Activated naive CD8-positive, alpha-beta T cell treated with anti-CD3 and anti-CD28 coated beads for 36 hours (primary cell): ENCODE measurements at regions not wholly inside any gene's neighbourhood (a gene's known extent, or its start where the extent isn't known, plus 50 kb on each side); places are given as distances from the start of the nearest gene placed in this dataset.
"Not testable (repeated sequence)": the region's sequence is repeated elsewhere in the genome, so short reads cannot be mapped to it uniquely, and the experiment has no call there.

ENCODE experiments used
- DNase-seq: peaks from one replicate; pipeline ENCODE4 v3.0.0; 2021
- H3K27ac Mint-ChIP-seq: one replicate; pipeline ENCODE4 v1.8.0; 2022; ENCODE audit warnings: mild to moderate bottlenecking, moderate library complexity, mixed read lengths
- H3K27me3 Mint-ChIP-seq: one replicate; pipeline ENCODE4 v1.8.0; 2022; ENCODE audit warnings: mild to moderate bottlenecking, mixed read lengths
- H3K36me3 Mint-ChIP-seq: one replicate; pipeline ENCODE4 v1.8.0; 2021; ENCODE audit warnings: mild to moderate bottlenecking, mixed read lengths
- H3K4me1 Mint-ChIP-seq: one replicate; pipeline ENCODE4 v1.8.0; 2021; ENCODE audit warnings: mixed read lengths
- H3K4me3 Mint-ChIP-seq: one replicate; pipeline ENCODE4 v1.8.0; 2022; ENCODE audit warnings: mild to moderate bottlenecking, moderate library complexity, mixed read lengths
- H3K9me3 Mint-ChIP-seq: one replicate; pipeline ENCODE4 v1.8.0; 2022; ENCODE audit warnings: mixed read lengths

DNA sequence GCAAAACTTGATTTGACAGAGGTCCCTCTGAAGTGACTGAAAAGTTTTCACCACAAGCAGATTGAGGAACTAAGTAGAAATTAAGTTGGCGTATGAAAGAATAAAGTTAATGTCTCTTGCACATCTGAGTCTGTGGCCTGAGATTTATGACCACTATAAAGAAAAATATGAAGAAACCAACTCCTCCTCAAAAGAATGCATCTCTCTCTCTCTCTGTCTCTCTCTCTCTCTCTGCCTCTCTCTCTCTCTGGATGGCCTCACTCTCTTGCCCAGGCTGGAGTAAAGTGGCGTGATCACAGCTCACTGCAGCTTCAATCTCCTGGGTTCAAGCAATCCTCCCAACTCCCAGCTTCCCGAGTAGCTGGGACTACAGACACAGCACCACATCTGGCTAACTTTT, 55.2 kb downstream of the RPL22L1 start:
- H3K4me3 Mint-ChIP-seq: no peak overlapping the region
- no peaks in the 10 kb centered on the region for H3K9me3 Mint-ChIP-seq
- H3K27ac Mint-ChIP-seq: peak overlapping the region; percentile 61
- no peak for DNase-seq
- H3K4me1 Mint-ChIP-seq: no peaks in the 10 kb centered on the region
- H3K27me3 Mint-ChIP-seq: no peaks in the 10 kb centered on the region
- no peaks in the 10 kb centered on the region for H3K36me3 Mint-ChIP-seq

DNA sequence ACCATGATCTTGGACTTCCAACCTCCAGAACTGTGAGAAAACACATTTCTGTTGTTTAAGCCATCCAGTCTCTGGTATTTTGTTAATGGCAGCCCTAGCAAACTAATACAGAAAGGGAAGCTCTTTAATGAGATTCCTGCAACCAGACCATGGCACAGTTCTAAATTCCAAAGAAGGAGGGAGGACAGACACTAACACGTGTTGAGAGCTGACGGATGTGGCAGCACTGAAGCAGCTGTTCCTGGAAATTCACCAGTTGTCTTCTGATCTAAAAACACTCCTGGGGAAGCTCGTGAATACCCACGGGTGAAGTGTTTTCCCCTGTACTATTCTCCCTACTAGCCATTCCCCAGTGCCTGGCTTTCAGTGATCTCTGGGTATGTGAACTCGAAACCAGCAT, 56.7 kb downstream of the RPL22L1 start:
- no peak for DNase-seq
- no peak overlapping the region for H3K4me3 Mint-ChIP-seq
- no peaks in the 10 kb centered on the region for H3K9me3 Mint-ChIP-seq
- H3K4me1 Mint-ChIP-seq: no peaks in the 10 kb centered on the region
- H3K27me3 Mint-ChIP-seq: no peaks in the 10 kb centered on the region
- H3K36me3 Mint-ChIP-seq: no peaks in the 10 kb centered on the region
- H3K27ac Mint-ChIP-seq: no peak overlapping the region

DNA sequence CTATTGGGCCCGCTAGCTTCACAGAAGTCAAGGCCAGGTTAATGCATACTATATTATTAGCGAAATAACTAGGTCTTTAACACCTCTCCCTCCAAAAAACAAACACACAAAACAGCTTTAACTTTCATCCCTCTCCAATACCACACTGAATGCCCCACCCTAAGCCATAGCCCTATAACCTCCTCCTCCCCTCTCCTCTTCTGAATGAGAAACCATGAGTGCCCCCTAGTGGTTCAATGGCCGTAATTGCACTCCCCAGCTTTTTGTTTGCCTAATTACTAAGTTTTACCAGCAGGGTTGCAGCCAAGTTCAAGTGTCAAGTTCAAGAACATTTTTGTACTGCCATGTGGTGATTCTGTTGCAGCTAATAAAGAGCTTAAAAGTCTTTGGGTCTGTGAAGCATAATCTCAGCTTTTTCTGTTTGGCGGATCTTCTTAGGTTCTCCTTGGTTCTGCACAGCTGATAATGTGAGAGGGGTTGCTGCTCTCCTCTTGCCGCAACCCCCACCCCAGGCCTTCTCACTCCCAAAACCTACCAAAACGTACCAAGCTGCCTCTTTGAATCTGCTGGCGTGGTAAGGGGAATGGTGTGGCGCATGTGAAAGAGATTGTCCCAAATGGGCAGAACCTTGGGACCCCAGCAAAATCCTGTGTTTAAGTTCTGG, 57.9 kb downstream of the RPL22L1 start:
- peak; percentile 46 for DNase-seq
- Mint-ChIP-seq H3K27me3 (no peaks in the 10 kb centered on the region), H3K4me1 (no peaks in the 10 kb centered on the region), H3K4me3 (no peak overlapping the region), H3K36me3 (no peaks in the 10 kb centered on the region), H3K9me3 (no peaks in the 10 kb centered on the region), H3K27ac (no peak overlapping the region)

DNA sequence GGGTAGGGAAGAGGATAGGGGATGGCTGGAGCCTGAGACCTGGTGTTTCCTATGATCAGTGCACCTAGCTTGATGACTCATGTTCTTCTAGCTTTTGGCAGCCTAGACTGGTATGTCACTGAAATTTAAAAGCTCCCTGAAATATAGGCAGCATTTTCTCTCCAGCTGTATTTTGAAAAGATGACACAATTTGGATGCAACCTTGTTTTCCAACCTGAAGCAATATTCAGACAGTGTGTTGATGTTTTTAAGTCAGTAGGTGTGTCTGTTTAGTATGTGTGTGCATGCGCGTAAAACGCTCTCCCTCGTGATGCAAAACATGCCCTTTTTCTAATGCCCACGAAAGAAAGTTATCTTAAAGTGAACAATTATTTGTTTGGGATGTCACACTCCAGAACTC, 58.5 kb downstream of the RPL22L1 start:
- no peaks in the 10 kb centered on the region for H3K36me3 Mint-ChIP-seq
- H3K9me3 Mint-ChIP-seq: no peaks in the 10 kb centered on the region
- H3K4me3 Mint-ChIP-seq: no peak overlapping the region
- DNase-seq: no peak
- H3K4me1 Mint-ChIP-seq: no peaks in the 10 kb centered on the region
- no peak overlapping the region for H3K27ac Mint-ChIP-seq
- H3K27me3 Mint-ChIP-seq: no peaks in the 10 kb centered on the region

DNA sequence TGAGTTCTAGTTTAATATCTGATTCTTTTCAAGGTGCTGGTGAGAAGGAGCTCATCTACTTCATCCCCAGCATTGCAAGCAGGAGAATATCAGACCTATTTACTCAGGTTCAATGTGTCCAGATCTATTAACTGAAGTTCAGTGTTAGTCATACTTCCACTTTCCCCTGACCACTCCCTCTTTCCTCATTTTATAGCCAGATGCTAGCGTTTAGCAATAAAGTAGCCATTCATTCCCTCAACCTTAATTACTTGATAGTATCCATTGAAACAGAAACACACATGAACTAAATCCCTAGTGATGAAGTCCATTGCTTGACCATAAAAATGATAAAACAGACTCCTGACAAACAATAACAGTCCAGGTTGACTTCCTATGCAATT, 60.0 kb downstream of the RPL22L1 start:
- no peak overlapping the region for H3K4me3 Mint-ChIP-seq
- H3K27me3 Mint-ChIP-seq: peaks cover 5% of the 10 kb centered on the region
- no peaks in the 10 kb centered on the region for H3K4me1 Mint-ChIP-seq
- H3K27ac Mint-ChIP-seq: no peak overlapping the region
- H3K9me3 Mint-ChIP-seq: no peaks in the 10 kb centered on the region
- DNase-seq: no peak
- H3K36me3 Mint-ChIP-seq: no peaks in the 10 kb centered on the region

DNA sequence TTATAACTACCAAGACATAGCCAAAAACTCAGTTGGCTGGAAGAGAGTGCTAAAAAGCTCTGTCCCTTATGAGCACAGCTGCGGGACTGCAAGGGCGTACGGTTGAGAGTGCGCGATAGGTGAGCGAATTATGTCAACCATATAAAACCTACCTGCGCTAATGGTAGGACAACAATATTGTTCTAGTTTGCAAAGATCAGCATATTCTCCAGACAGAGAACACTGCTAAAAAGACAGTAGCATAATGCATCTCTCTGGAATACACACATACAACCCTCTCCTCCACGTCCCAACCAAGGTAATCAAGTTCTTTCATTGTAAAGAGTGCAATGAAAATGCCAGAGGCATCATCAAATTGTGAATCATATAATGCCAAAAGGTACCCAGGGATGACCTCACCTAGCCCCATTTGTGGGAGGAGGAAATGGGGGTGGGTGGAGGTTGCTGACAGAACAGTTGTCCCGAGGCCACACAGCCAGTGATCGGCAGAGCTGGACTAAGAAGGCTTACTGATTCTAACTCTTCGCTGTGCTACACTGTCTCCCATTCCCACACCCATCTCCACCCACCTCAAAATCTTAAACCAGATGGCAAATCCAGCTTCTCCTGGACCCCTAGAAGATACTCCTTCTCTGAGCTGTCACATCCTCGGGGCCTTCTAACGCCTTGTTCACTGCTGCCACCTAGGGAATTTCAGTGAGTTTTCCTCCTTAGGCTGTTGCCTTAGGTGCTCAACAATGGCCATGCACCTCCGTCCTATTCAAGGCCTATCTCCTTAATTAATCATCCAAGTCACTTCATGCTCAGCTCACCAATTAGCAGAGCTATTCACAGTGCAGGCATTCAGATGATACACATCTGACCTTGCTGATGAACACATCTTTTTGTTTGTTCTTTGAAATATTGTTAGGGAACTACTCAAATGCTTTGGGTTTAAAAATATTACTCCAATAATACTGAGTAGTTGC, 60.7 kb downstream of the RPL22L1 start:
- no peaks in the 10 kb centered on the region for H3K36me3 Mint-ChIP-seq
- H3K27me3 Mint-ChIP-seq: peaks cover 12% of the 10 kb centered on the region

DNA sequence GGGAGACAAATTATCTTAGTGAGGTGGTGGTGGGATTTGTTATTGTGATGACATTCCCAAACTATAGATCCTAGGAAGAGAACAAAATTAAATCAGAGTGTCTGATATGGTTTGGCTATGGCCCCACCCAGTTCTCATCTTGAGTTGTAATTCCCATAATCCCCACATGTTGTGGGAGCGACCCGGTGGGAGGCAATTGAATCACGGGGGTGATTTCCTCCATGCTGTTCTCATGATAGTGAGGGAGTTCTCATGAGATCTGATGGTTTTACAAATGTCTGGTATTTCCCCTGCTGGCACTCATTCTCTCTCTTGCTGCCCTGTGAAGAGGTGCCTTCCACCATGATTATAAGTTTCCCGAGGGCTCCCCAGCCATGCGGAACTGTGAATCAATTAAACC, 62.0 kb downstream of the RPL22L1 start:
- Mint-ChIP-seq H3K27me3 (peaks cover 16% of the 10 kb centered on the region), H3K4me3 (no peak overlapping the region), H3K27ac (no peak overlapping the region), H3K36me3 (no peaks in the 10 kb centered on the region), H3K4me1 (no peaks in the 10 kb centered on the region), H3K9me3 (no peaks in the 10 kb centered on the region)
- DNase-seq: no peak

More for the DNA sequence above, 60.7 kb downstream of the RPL22L1 start:
- no peak for DNase-seq
- H3K4me3 Mint-ChIP-seq: no peak overlapping the region
- H3K27ac Mint-ChIP-seq: no peak overlapping the region
- no peaks in the 10 kb centered on the region for H3K4me1 Mint-ChIP-seq
- H3K9me3 Mint-ChIP-seq: no peaks in the 10 kb centered on the region

DNA sequence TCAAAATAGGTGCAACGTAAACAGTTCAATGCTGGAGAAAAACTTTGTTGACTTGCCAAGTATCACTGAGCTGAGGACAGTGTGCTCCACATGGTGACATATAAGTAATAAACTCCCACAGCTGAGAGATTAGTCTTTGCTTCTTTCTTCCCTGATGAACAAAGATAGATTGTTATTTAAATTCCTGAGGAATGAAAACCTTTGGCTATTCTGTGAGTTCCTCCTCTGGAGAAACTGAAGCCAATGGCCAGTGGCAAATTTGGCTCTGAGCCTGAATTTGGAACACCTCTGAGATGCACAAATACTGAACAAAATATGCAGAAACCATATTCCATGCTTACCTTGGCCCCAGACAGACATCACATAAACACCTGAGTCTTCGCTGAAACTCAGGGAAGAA, 63.3 kb downstream of the RPL22L1 start:
- Mint-ChIP-seq H3K27ac (no peak overlapping the region), H3K4me3 (no peak overlapping the region), H3K36me3 (no peaks in the 10 kb centered on the region), H3K9me3 (no peaks in the 10 kb centered on the region), H3K4me1 (no peaks in the 10 kb centered on the region), H3K27me3 (peaks cover 25% of the 10 kb centered on the region)
- no peak for DNase-seq

DNA sequence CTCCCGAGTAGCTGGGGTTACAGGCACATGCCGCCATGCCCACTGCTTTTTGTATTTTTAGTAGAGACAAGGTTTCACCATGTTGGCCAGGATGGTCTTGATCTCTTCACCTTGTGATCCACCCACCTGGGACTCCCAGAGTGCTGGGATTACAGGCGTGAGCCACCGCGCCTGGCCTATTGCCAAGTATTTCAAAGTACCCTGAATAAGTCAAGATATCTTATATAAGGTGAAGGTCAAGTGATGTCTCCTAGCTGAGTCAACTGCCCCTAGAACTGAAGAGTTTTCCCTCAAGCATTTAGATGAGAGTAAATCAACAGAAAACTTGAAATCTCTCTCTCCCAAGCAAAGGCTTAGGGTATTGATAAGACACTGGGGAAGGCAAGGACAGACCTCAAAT, 63.9 kb downstream of the RPL22L1 start:
- H3K27me3 Mint-ChIP-seq: peaks cover 29% of the 10 kb centered on the region
- H3K4me1 Mint-ChIP-seq: no peaks in the 10 kb centered on the region
- H3K36me3 Mint-ChIP-seq: no peaks in the 10 kb centered on the region
- H3K9me3 Mint-ChIP-seq: no peaks in the 10 kb centered on the region
- no peak overlapping the region for H3K4me3 Mint-ChIP-seq
- DNase-seq: no peak
- H3K27ac Mint-ChIP-seq: no peak overlapping the region

DNA sequence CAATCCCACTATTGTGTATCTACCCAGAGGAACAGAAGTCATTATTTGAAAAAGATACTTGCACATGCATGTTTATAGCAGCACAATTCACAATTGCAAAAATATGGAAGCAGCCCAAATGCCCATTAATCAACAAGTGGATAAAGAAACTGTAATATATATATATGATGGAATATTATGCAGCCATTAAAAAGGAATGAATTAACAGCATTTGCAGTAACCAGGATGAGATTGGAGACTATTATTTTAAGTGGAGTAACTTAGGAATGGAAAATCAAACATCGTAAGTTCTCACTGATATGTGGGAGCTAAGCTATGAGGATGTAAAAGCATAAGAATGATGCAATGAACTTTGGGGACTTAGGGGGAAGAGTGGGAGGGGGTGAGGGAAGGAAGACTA, 64.7 kb downstream of the RPL22L1 start:
- peaks cover 29% of the 10 kb centered on the region for H3K27me3 Mint-ChIP-seq
- not testable (repeated sequence) for DNase-seq, H3K27ac Mint-ChIP-seq, H3K36me3 Mint-ChIP-seq, H3K9me3 Mint-ChIP-seq, H3K4me1 Mint-ChIP-seq, H3K4me3 Mint-ChIP-seq

DNA sequence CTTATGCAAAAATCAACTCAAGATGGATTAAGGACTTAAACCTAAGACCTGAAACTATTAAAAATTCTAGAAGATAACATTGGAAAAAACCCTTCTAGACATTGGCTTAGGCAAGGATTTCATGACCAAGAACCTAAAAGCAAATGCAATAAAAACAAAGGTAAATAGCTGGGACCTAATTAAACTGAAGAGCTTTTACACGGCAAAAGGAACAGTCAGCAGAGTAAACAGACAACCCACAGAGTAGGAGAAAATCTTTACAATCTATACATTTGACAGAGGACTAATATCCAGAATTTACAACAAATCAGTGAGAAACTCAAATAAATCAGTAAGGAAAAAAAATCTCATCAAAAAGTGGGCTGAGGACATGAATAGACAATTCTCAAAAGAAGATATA, 65.4 kb downstream of the RPL22L1 start:
- peaks cover 29% of the 10 kb centered on the region for H3K27me3 Mint-ChIP-seq
- not testable (repeated sequence) for DNase-seq, H3K4me3 Mint-ChIP-seq, H3K27ac Mint-ChIP-seq, H3K9me3 Mint-ChIP-seq, H3K36me3 Mint-ChIP-seq, H3K4me1 Mint-ChIP-seq

DNA sequence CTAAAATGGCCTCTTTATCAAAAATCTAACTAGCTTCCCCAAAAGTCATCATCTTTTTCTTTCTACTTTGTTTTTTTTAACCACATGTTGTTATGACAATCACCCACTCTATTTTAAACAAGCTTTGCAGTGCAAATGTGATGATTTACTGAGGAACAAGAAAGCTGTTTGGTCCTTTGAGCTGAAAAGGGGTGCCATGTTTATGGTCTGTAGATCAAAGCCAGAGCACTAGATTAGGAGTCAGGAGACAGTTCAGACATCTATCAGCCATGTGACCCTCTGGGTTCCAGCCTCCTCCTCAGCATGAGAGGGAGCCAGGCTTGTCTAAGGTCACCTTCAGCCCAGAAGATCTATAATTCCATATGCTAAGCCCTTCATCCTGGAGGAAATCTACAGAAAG, 65.9 kb downstream of the RPL22L1 start:
- Mint-ChIP-seq H3K27me3 (peaks cover 33% of the 10 kb centered on the region), H3K36me3 (no peaks in the 10 kb centered on the region), H3K27ac (no peak overlapping the region), H3K4me3 (no peak overlapping the region), H3K4me1 (no peaks in the 10 kb centered on the region), H3K9me3 (no peaks in the 10 kb centered on the region)
- DNase-seq: no peak

DNA sequence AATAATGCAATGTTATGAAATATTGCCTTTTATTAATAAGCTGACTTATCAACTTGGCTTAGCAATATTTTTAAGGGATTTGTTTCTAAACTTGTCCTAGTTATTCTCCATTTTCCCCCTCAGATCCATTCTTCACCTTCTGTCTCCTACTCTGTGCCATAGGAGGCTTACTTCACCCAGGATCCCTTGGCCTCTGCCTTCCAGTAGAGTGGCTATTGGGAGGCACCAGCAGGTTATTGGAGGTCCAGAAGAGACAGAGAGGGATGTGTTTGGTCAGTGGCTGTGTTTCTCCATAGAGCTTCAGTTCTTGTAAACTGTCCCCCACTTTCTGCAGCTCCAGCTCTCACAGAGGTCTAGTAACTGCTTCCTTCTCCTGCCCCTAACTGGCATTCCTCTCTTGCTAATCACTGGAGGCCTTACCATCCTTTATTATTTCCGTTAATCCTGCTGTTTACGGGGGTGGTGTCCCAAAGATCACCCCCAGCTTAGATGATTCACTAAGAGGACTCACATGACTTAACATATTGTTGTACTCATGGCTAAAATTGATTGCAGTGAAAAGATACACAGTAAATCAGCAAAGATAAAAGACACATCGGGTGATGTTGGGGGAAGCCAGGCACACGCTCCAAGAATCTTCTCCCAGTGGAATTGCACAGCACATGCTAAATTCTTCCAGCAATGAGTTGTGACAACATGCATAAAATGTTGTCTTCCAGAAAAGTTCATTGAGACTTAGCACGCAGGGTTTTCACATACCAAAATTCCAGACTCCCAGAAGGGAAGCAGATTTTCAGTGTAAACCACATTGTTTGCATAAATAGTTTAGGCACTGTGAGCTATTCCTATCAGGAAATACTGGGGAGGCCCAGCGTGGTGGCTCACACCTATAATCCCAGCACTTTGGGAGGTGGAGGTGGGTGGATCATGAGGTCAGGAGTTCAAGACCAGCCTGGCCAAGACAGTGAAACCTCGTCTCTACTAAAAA, 67.5 kb downstream of the RPL22L1 start:
- DNase-seq: no peak
- Mint-ChIP-seq H3K36me3 (no peaks in the 10 kb centered on the region), H3K4me3 (no peak overlapping the region), H3K9me3 (no peaks in the 10 kb centered on the region), H3K27me3 (peaks cover 34% of the 10 kb centered on the region), H3K27ac (no peak overlapping the region), H3K4me1 (no peaks in the 10 kb centered on the region)

DNA sequence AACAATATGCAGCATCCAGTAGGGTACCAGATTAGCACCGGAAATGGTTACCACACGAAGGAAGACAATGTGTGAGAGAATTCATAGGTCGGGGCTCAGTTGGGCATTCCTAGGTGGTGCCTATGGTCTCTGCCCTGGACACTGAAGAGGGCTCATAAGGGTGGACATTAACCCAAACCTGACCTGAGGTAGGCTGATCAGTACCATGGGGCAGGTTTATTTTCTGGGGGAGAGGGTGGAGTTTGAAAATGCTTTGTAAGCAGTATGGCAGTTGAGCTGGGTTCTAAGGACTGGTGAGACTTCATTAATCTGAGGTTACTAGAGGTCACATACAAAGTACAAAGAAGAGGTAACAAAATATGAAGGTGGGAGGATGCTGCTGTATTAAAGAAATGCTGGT, 68.4 kb downstream of the RPL22L1 start:
- H3K9me3 Mint-ChIP-seq: no peaks in the 10 kb centered on the region
- H3K27ac Mint-ChIP-seq: no peak overlapping the region
- H3K36me3 Mint-ChIP-seq: no peaks in the 10 kb centered on the region
- no peak overlapping the region for H3K4me3 Mint-ChIP-seq
- no peaks in the 10 kb centered on the region for H3K4me1 Mint-ChIP-seq
- DNase-seq: no peak
- peaks cover 34% of the 10 kb centered on the region for H3K27me3 Mint-ChIP-seq

DNA sequence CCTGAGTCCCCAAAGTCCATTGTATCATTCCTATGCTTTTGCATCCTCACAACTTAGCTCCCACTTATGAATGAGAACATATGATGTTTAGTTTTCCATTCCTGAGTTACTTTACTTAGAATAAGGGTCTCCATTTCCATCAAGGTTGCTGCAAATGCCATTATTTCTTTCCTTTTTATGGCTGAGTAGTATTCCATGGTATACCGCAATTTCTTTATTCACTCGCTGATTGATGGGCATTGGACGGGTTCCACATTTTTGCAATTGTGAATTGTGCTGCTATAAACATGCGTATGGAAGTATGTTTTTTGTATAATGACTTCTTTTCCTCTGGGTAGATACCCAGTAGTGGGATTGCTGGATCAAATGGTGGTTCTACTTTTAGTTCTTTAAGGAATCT, 69.7 kb downstream of the RPL22L1 start:
- not testable (repeated sequence) for H3K9me3 Mint-ChIP-seq, H3K4me1 Mint-ChIP-seq, H3K4me3 Mint-ChIP-seq, DNase-seq, H3K36me3 Mint-ChIP-seq, H3K27ac Mint-ChIP-seq
- peaks cover 31% of the 10 kb centered on the region for H3K27me3 Mint-ChIP-seq
